ENCODE measurements at regions not wholly inside any gene's neighbourhood (a gene's known extent, or its start where the extent isn't known, plus 50 kb on each side); places are given as distances from the start of the nearest gene placed in this dataset.

- H3K27ac ChIP-seq: no peak overlapping the region
- TF ChIP-seq CTCF (IDR thresholded peaks at IDR 0.05): no peak
- no peaks in the 10 kb centered on the region for H3K36me3 ChIP-seq
- intact Hi-C loops (cut with DNase I): no loop called here
- no peaks in the 10 kb centered on the region for H3K4me1 ChIP-seq
- DNase-seq (no peak), ATAC-seq (no peak)
- peaks cover 0 to 27% of the 10 kb centered on the region in 2 donors for H3K27me3 ChIP-seq
- H3K4me3 ChIP-seq: no peak overlapping the region
- no peaks in the 10 kb centered on the region for H3K9me3 ChIP-seq
These were observed 103.6 kb upstream of the ESRRB start for GRCh38 chr14:76272349-76272748.

- H3K27me3 ChIP-seq: peaks cover 0 to 23% of the 10 kb centered on the region in 2 donors
- intact Hi-C loops (cut with DNase I): no loop called here
- DNase-seq (no peak), ATAC-seq (no peak)
- TF ChIP-seq CTCF (IDR thresholded peaks at IDR 0.05): no peak
- H3K4me3 ChIP-seq: no peak overlapping the region
- no peak overlapping the region for H3K27ac ChIP-seq
- H3K9me3 ChIP-seq: no peaks in the 10 kb centered on the region
- no peaks in the 10 kb centered on the region for H3K4me1 ChIP-seq
- H3K36me3 ChIP-seq: no peaks in the 10 kb centered on the region
These were observed 103.2 kb upstream of the ESRRB start for GRCh38 chr14:76272774-76273173.

GRCh38 chr14:76273346-76273745, 102.6 kb upstream of the ESRRB start:
- intact Hi-C loops (cut with DNase I): no loop called here
- Histone ChIP-seq H3K4me3 (no peak overlapping the region), H3K27ac (no peak overlapping the region), H3K27me3 (peaks cover 0 to 19% of the 10 kb centered on the region in 2 donors), H3K9me3 (no peaks in the 10 kb centered on the region), H3K36me3 (no peaks in the 10 kb centered on the region), H3K4me1 (no peaks in the 10 kb centered on the region)
- DNase-seq (no peak), ATAC-seq (no peak)
- TF ChIP-seq CTCF (IDR thresholded peaks at IDR 0.05): no peak

GRCh38 chr14:76274324-76274723, 101.6 kb upstream of the ESRRB start:
- H3K4me3 ChIP-seq: no peak overlapping the region
- DNase-seq: no peak
- TF ChIP-seq CTCF (IDR thresholded peaks at IDR 0.05): no peak

GRCh38 chr14:76277586-76278130, 98.3 kb upstream of the ESRRB start:
- no peak for TF ChIP-seq CTCF (IDR thresholded peaks at IDR 0.05)
- intact Hi-C loops (cut with DNase I): no loop called here

More at GRCh38 chr14:76274324-76274723, 101.6 kb upstream of the ESRRB start:
- no peaks in the 10 kb centered on the region for H3K36me3 ChIP-seq
- H3K27ac ChIP-seq: no peak overlapping the region
- peaks cover 0 to 11% of the 10 kb centered on the region in 2 donors for H3K27me3 ChIP-seq
- no peaks in the 10 kb centered on the region for H3K9me3 ChIP-seq
- intact Hi-C loops (cut with DNase I): no loop called here
- no peak for ATAC-seq
- no peaks in the 10 kb centered on the region for H3K4me1 ChIP-seq

More at GRCh38 chr14:76277586-76278130, 98.3 kb upstream of the ESRRB start:
- Histone ChIP-seq H3K27ac (no peak overlapping the region), H3K36me3 (no peaks in the 10 kb centered on the region), H3K4me1 (no peaks in the 10 kb centered on the region), H3K4me3 (no peak overlapping the region), H3K27me3 (no peaks in the 10 kb centered on the region), H3K9me3 (no peaks in the 10 kb centered on the region)
- DNase-seq: no peak
- ATAC-seq: no peak

Measured in left lung (tissue), 4 donors.